UCSD-AML1 (cell line): ENCODE measurements at regions not wholly inside any gene's neighbourhood (a gene's known extent, or its start where the extent isn't known, plus 50 kb on each side); places are given as distances from the start of the nearest gene placed in this dataset.

Experiments used
- DNase-seq: peaks from one replicate; lab custom pipeline; 2025; ENCODE audit not compliant: unreplicated experiment; lab: John Stamatoyannopoulos, UW

GRCh38 chr10:121409466-121410104, 188.7 kb downstream of the FGFR2 start:
- no peak for DNase-seq

- DNase-seq = no peak
Observed at GRCh38 chr10:121411004-121411403, 187.2 kb downstream of the FGFR2 start.

DNA sequence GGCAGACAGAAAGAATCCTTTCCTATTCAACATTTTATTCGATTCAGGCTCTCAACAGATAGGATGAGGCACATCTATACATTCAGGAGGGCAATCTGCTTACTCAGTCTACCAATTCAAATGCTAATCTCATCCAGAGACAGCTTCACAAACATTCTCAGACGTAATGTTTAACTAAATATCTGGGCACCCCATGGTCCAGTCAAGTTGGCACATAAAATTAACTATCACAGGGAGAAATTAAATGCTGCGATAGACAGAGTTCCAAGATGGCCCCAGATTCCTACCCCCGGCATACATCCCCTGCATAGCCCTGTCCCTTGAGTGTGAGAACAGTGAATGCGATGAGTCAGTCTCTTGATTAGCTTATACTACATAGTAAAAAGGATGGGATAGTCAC, 184.3 kb downstream of the FGFR2 start:
- DNase-seq = no peak

- no peak for DNase-seq
Observed at GRCh38 chr10:121414366-121415062, 183.7 kb downstream of the FGFR2 start.

DNA sequence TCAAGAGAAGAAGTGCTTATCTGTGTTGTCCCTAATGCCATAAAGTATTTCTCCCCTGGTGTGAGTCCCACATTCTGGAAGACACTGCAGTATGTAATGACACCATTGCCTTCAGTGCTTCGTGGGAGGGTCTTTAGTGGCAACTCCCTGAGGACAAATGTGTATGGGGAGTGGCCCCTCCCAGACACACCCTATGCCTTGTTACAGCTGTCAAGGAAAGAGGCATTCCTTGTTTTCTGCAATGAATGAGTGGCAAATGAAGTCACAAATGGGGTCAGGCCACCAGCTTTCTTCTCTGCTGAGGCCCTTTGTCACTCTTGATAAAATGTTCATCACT, 183.2 kb downstream of the FGFR2 start:
- no peak for DNase-seq

- no peak for DNase-seq
Observed at GRCh38 chr10:121416071-121416470, 182.2 kb downstream of the FGFR2 start.

DNA sequence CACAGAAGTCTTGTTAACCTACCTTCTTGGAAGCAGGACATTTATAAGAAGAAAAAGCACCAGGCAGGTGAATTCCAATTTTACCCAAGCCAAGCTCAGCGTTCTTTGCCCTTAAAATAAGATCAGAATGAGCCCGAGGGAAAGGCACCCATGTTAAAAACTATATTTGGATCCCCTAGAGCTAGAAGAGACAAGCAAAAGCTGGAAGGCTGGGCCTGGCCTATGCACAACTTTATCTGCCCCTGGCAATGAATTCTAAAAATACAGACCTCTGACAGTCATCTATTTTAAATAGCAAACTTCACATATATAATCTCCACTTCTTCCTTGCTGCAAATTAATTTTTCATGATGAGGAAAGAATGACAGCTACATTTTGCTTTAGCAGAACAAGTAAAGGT, 180.9 kb downstream of the FGFR2 start:
- no peak for DNase-seq

DNA sequence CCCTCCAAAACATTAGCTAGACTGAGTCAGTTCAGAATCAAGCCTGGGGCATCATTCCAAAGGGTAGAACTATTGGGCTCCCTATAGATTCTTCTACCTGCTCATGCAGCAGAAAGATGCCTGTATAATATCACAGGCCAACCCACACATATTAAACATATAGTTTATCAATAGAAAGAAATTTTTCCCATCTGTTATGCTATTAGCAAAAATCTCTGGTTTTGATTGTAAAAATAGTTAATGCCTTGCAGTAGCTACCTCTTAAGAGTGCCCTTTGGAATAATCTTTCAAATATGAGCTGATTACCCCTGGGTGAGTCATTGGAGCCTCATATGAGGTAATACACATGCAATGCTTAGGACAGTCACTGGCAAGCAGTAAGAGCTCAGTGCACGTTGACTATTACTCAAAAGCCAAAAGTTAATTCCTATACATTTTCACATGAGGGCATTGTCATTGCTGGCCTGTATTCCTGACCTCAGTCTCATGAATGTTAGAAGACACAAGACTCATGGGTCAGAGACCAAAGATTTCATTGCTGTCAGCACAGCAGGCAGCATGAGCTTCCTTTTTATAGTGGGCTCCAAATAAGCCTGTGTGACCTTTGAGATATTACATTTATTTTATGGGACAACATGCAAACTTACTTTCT, 180.0 kb downstream of the FGFR2 start:
- no peak for DNase-seq

GRCh38 chr10:121420006-121420405, 178.2 kb downstream of the FGFR2 start:
- no peak for DNase-seq

GRCh38 chr10:121422096-121422495, 176.1 kb downstream of the FGFR2 start:
- DNase-seq = no peak

DNA sequence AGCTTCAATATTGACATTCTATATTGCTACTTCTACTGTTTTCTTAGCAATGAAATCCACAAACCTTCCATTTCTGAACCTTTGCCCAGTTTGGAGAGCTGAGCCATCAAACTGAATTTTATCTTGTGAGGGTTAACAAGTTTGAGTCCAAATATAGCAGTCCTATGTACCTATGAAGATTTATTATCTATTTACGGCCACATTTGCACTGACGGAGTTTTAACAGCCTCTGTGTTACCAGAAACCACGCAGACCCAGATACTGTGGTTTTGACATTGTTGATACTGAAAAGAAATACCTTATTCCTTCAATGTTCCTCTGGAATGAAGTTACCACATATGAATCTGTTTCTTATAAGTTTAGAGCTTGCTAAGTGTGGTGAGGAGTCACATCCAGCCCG, 172.6 kb downstream of the FGFR2 start:
- no peak for DNase-seq

DNA sequence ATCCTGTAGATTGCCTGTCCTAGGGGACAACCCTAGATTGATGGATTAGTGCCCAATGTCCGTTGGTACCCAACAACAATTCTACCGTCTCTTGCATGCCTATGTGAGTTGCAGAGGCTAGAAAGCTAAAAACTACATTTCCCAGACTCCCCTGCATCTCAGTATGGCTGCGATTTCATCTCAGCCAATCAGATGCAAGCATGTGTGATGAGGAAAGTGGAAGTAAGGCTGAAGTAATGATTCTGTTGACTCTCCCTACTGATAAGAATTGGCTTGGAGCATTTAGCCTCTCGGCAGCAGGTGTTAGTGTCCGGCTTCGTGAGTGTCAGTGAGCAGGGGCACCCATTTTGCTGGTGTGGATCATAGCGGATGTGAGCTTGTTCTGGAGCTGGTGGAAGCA, 171.9 kb downstream of the FGFR2 start:
- no peak for DNase-seq
